SK-N-MC (cell line): ENCODE measurements at regions not wholly inside any gene's neighbourhood (a gene's known extent, or its start where the extent isn't known, plus 50 kb on each side); places are given as distances from the start of the nearest gene placed in this dataset.

Source experiments
- DNase-seq: peaks from one replicate; pipeline ENCODE4 v3.0.0-alpha.2; 2011; ENCODE audit warnings: low read depth, low spot score
- H3K27ac ChIP-seq: fragments of 200-600 bp; sonication (generic); 2 replicates; pipeline ENCODE4 v1.5.1; 2016; ENCODE audit warnings: mixed run types
- H3K36me3 ChIP-seq: fragments of 200-600 bp; sonication (generic); 2 replicates; pipeline ENCODE4 v1.6.1; 2017; ENCODE audit warnings: antibody characterized with exemption, low read length, mixed read lengths; ENCODE audit not compliant: insufficient read depth
- H3K4me3 ChIP-seq: fragments of 200-600 bp; sonication (generic); 2 replicates; pipeline ENCODE4 v1.5.1; 2016
- H3K9ac ChIP-seq: fragments of 200-600 bp; sonication (generic); 2 replicates; pipeline ENCODE4 v1.8.0; 2017; ENCODE audit warnings: mixed run types, mixed read lengths; ENCODE audit not compliant: insufficient read length
- H3K9me3 ChIP-seq: fragments of 200-600 bp; sonication (generic); 2 replicates; pipeline ENCODE4 v1.6.1; 2017; ENCODE audit warnings: low read depth, mild to moderate bottlenecking, antibody characterized with exemption, low read length, moderate library complexity, mixed read lengths
- EZH2 ChIP-seq: fragments of 200-600 bp; sonication (generic); IDR thresholded peaks from one replicate; pipeline ENCODE4 v1.6.1; 2017; ENCODE audit warnings: antibody characterized with exemption
- FOXP2 ChIP-seq: optimal IDR thresholded peaks from 2 replicates; pipeline ENCODE3; 2011; ENCODE audit warnings: mild to moderate bottlenecking, moderate library complexity; ENCODE audit not compliant: insufficient read depth; ENCODE audit errors: extremely low read length, control extremely low read depth
- POLR2AphosphoS5 ChIP-seq: IDR thresholded peaks from 2 replicates; pipeline ENCODE4 v1.6.1; 2012; ENCODE audit warnings: mild to moderate bottlenecking, low read depth, low read length, borderline replicate concordance

DNA sequence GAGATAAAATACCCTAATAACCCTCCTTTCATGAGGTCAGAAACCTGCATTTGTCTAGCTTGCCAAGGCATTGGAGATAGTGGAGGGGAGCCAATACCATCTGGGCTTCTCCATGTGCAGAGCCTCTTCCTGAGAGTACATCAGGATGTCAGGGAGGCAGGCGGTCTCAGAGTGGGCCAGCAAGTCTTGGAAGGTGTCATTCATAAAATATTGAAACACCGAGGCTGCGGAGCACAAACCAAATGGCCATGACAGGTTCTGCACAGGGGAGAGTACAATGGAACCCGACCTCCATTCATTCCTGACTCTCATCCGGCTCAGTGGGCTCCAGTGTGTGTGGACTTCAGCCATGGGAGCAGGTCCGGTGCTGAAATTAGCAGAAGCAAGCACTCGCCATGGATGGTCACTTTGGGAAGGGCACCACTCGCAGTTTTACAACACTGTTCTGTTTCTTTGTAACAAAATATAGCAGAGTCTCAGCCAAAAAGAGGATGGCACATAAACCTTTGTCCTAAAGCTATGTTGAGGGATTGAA, 446.6 kb downstream of the SIPA1L2 start:
- Histone ChIP-seq H3K36me3 (no peaks in the 10 kb centered on the region), H3K9me3 (no peaks in the 10 kb centered on the region), H3K9ac (no peak overlapping the region), H3K4me3 (no peak overlapping the region), H3K27ac (no peak overlapping the region)
- TF ChIP-seq POLR2AphosphoS5 (no peak), FOXP2 (no peak)
- DNase-seq, result no peak

DNA sequence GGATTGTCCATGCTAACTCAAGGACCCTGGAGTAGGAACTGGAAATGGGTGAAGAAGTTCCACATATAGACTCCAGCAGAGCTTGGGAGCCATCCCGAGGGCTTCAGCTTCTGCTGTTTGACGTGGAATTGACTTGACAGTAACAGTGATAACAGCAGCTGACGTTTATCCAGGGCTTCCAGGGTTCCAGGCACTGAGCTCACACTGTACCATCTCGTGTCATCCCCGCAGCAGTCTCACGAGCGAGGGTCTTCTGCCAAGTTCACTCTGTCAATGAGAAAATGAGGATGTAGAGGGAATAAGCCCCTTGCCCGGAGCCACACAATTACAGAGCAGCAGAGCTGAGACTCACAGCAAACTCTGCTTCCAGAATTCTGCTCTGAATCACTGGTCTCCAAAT, 447.7 kb downstream of the SIPA1L2 start:
- H3K9ac ChIP-seq, result no peak overlapping the region
- no peak overlapping the region for H3K27ac ChIP-seq
- H3K9me3 ChIP-seq, result no peaks in the 10 kb centered on the region
- no peak overlapping the region for H3K4me3 ChIP-seq
- no peak for TF ChIP-seq EZH2
- TF ChIP-seq FOXP2, result no peak
- TF ChIP-seq POLR2AphosphoS5, result no peak
- H3K36me3 ChIP-seq, result no peaks in the 10 kb centered on the region
- no peak for DNase-seq

DNA sequence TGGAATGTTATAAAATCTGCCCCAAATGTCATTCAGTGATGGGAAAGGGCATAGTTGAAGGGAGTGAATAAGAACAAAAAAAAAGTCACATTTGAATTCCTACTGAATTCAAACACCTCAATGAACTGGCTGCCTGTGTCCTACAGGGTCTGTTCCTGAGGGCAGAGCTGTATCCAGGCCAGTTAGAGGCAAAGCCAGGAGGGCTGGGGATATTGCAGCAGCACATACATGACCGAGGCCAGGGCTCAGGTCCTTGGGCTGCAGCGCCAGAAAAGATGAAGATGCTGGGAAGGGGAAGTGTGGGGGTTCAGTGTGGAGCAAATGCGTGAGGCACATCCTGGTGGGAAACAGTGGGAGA, 449.2 kb downstream of the SIPA1L2 start:
- TF ChIP-seq EZH2 (no peak), FOXP2 (no peak), POLR2AphosphoS5 (no peak)
- no peak for DNase-seq
- Histone ChIP-seq H3K9me3 (no peaks in the 10 kb centered on the region), H3K4me3 (no peak overlapping the region), H3K9ac (no peak overlapping the region), H3K36me3 (no peaks in the 10 kb centered on the region), H3K27ac (no peak overlapping the region)

DNA sequence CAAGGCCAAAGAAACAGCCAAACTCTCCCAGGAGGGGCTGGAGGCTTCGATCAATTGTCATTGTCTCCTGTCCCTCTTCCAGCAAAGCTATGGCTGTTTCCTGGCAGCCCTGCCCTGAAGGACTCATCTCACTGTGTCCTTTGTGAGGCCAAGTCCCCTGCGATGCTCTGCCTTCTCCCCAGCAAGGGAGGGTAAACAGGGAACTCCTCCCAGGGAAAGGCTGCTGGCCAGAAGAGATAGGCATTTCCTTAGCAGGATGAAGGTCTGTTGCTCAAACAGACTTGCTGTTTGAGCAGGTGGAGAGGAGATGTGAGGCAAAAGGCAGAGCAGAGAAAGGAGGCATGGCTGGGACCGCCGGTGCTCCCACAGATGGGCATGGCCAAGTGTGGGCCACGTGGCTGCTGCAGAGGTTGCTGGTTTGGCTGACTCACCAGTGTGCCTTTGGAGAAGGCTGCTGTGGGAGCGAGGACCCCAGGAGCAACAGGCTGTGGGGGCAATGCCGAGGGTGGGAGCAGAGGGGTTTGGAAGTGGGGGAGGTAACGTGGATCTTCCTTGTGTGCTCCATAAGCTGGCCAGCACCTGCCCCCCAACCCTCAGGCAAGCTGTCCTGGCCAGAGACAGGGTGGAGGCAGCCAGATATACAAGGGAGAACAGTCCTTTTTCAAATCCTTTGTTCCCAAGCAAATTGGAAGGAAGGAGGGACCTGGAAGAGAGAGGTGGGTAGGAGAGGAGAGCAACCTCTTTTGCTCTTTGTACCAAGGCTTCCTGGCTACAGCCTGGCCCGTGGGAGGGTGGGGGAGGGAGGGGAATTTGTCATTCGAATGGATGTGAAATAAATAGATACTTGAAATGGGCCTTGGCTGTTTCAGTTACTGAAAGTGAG, 449.8 kb downstream of the SIPA1L2 start:
- Histone ChIP-seq H3K4me3 (no peak overlapping the region), H3K9ac (no peak overlapping the region), H3K36me3 (no peaks in the 10 kb centered on the region), H3K9me3 (no peaks in the 10 kb centered on the region), H3K27ac (no peak overlapping the region)
- DNase-seq, result no peak
- TF ChIP-seq POLR2AphosphoS5 (no peak), EZH2 (no peak)

DNA sequence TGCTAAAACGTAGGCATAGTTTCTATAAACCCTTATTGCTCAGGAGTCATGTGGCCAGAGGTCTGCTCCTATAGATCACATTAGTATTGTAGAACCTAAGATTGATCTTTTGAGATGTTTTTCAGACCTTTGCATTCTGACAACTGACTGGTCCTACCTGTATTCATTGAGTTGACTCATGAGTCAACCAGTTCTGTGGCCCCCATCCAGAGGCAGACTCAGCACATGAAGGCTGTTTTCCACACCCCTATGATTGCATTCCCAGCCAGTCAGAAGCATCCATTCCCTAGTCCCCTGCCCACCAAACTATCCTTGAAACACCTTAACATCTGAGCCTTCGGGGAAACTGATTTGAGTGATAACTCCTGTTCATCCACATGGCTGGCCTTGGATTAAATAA, 451.7 kb downstream of the SIPA1L2 start:
- Histone ChIP-seq H3K9me3 (no peaks in the 10 kb centered on the region), H3K4me3 (no peak overlapping the region), H3K36me3 (no peaks in the 10 kb centered on the region), H3K9ac (no peak overlapping the region), H3K27ac (no peak overlapping the region)
- TF ChIP-seq EZH2, result no peak
- no peak for DNase-seq

DNA sequence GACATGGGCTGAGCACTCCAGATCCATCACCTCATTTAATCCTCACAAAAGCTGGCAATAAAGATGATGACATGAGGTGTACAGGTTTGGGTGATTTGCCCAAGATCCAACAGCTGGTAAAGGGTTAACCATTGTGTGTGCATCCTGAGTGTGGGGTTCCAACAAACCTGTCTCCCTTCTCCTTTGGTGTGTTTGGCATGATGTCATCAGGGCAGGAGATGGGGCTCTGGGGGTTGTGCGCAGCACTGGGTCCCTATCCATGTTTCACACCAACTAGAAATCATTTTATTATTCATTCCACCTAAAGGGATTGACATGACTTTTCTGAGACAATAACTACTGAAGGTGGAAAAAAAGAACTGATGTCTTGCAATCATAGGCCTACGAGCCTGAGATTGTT, 452.5 kb downstream of the SIPA1L2 start:
- H3K36me3 ChIP-seq, result no peaks in the 10 kb centered on the region
- no peaks in the 10 kb centered on the region for H3K9me3 ChIP-seq
- no peak overlapping the region for H3K27ac ChIP-seq
- H3K4me3 ChIP-seq, result no peak overlapping the region
- H3K9ac ChIP-seq, result no peak overlapping the region
- TF ChIP-seq POLR2AphosphoS5 (no peak), EZH2 (no peak), FOXP2 (no peak)
- DNase-seq, result no peak

DNA sequence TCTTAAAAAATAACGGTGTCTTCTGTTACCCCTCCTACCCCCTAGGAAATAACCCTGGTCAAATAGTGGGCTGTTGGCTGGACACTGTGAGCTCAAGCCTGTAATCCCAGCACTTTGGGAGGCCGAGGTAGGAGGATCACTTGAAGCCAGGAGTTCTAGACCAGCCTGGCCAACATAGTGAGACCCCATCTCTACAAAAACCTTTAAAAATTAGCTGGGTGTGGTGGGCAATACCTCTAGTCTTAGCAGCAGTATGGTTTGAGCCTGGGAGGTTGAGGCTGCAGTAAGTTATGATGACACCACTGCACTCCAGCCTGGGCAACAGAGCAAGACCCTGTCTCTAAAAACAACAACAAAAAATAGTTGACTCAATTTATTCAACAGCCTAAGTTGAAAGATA, 453.7 kb downstream of the SIPA1L2 start:
- Histone ChIP-seq H3K27ac (no peak overlapping the region), H3K4me3 (no peak overlapping the region), H3K9ac (no peak overlapping the region), H3K36me3 (no peaks in the 10 kb centered on the region), H3K9me3 (no peaks in the 10 kb centered on the region)
- DNase-seq, result no peak
- TF ChIP-seq POLR2AphosphoS5 (no peak), FOXP2 (no peak), EZH2 (no peak)

DNA sequence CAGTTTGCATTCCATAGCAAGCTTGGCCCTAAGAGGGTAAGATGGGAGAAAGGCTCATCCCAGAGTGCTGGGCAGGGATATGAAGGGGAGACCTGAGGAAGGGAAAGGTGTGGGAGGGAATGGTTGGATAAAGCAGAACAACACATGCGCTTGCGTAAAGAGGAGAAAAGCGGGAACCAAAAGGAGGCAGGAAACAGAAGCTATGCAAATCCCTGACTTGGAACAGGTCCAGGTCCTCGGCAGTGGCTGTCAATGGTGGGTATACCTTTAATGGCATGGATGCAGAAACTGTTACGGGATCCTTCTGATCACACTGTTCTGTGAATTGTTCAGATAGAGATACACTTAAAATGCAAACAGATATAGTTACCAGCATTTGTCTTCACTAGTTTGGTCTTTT, 455.6 kb downstream of the SIPA1L2 start:
- H3K9me3 ChIP-seq, result no peaks in the 10 kb centered on the region
- TF ChIP-seq FOXP2 (no peak), POLR2AphosphoS5 (no peak), EZH2 (no peak)
- no peaks in the 10 kb centered on the region for H3K36me3 ChIP-seq
- DNase-seq, result no peak
- no peak overlapping the region for H3K9ac ChIP-seq
- no peak overlapping the region for H3K4me3 ChIP-seq
- H3K27ac ChIP-seq, result no peak overlapping the region

DNA sequence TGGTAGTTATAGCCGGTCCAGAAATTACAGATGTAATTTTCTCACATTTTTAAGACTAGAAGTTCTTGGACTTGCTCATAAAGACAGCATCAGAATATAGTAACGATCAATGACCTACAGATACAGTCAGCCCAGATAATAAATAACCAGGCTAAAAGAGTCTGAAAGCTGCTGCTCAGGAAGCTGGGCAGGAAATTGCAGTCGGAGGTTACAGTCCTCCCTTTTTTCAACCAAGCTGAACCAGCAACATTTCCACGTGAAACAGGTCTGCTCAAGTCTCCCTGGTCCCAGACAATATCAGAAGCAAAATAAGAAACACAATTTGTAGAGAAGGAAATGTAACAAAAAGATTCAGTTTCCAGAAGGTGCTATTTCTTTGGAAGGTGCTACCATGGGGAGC, 457.4 kb downstream of the SIPA1L2 start:
- TF ChIP-seq FOXP2 (no peak), EZH2 (no peak), POLR2AphosphoS5 (no peak)
- Histone ChIP-seq H3K4me3 (no peak overlapping the region), H3K9ac (no peak overlapping the region), H3K9me3 (no peaks in the 10 kb centered on the region), H3K27ac (no peak overlapping the region), H3K36me3 (no peaks in the 10 kb centered on the region)
- no peak for DNase-seq
